ENCODE measurements at regions not wholly inside any gene's neighbourhood (a gene's known extent, or its start where the extent isn't known, plus 50 kb on each side); places are given as distances from the start of the nearest gene placed in this dataset.
"Not testable (repeated sequence)": the region's sequence is repeated elsewhere in the genome, so short reads cannot be mapped to it uniquely, and the experiment has no call there.

- Histone ChIP-seq H3K79me2 (ENCODE audit: low read length) (no peaks in the 10 kb centered on the region), H3K4me3 (ENCODE audit: low read length) (no peak overlapping the region), H3K27me3 (ENCODE audit: low read length) (no peaks in the 10 kb centered on the region), H3K27ac (ENCODE audit: low read length) (no peak overlapping the region), H3K9ac (ENCODE audit: low read length) (no peak overlapping the region), H3K36me3 (ENCODE audit: low read depth, low read length) (no peaks in the 10 kb centered on the region), H3K4me2 (ENCODE audit: low read length) (no peak overlapping the region), H3F3A (ENCODE audit: low read length, unreplicated experiment) (no peaks in the 10 kb centered on the region), H3K4me1 (ENCODE audit: insufficient read depth, low read length) (no peaks in the 10 kb centered on the region), H3K9me3 (ENCODE audit: low read length) (no peaks in the 10 kb centered on the region), H2AFZ (ENCODE audit: low read length) (no peak overlapping the region), H3K9me2 (replicated peaks; ENCODE audit: low read length) (no peaks in the 10 kb centered on the region), H4K20me1 (ENCODE audit: low read length) (no peaks in the 10 kb centered on the region)
- ATAC-seq = no peak
- POLR2A ChIA-PET (ENCODE audit: unreplicated experiment) = no interaction called here
- no TSS peak for BruUV-seq (replicated peaks)
- CTCF ChIA-PET = no interaction called here
- intact Hi-C loops (cut with micrococcal nuclease) = no loop called here
- TF ChIP-seq CTCF (conservative IDR thresholded peaks at IDR 0.05; ENCODE audit: low read depth, low read length) (no peak), EZH2phosphoT487 (IDR thresholded peaks at IDR 0.05; ENCODE audit: borderline replicate concordance, low read length) (no peak), EZH2 (IDR thresholded peaks at IDR 0.05; ENCODE audit: low read length, unreplicated experiment) (no peak)
- DNase-seq = no peak
These were observed 448.1 kb downstream of the NAV3 start for GRCh38 chr12:78278706-78279190.

- Histone ChIP-seq H3K4me3 (ENCODE audit: low read length) (no peak overlapping the region), H3F3A (ENCODE audit: low read length, unreplicated experiment) (no peaks in the 10 kb centered on the region), H3K4me2 (ENCODE audit: low read length) (no peak overlapping the region), H3K4me1 (ENCODE audit: insufficient read depth, low read length) (no peaks in the 10 kb centered on the region), H3K36me3 (ENCODE audit: low read depth, low read length) (no peaks in the 10 kb centered on the region), H3K9me3 (ENCODE audit: low read length) (no peaks in the 10 kb centered on the region), H3K27ac (ENCODE audit: low read length) (no peak overlapping the region), H2AFZ (ENCODE audit: low read length) (no peak overlapping the region), H3K27me3 (ENCODE audit: low read length) (no peaks in the 10 kb centered on the region), H3K79me2 (ENCODE audit: low read length) (no peaks in the 10 kb centered on the region), H3K9me2 (replicated peaks; ENCODE audit: low read length) (no peaks in the 10 kb centered on the region), H4K20me1 (ENCODE audit: low read length) (no peaks in the 10 kb centered on the region), H3K9ac (ENCODE audit: low read length) (no peak overlapping the region)
- ChIA-PET POLR2A (ENCODE audit: unreplicated experiment) (no interaction called here), CTCF (no interaction called here)
- no peak for DNase-seq
- TF ChIP-seq EZH2 (IDR thresholded peaks at IDR 0.05; ENCODE audit: low read length, unreplicated experiment) (no peak), EZH2phosphoT487 (IDR thresholded peaks at IDR 0.05; ENCODE audit: borderline replicate concordance, low read length) (no peak), CTCF (conservative IDR thresholded peaks at IDR 0.05; ENCODE audit: low read depth, low read length) (no peak)
- no peak for ATAC-seq
- no TSS peak for BruUV-seq (replicated peaks)
- intact Hi-C loops (cut with micrococcal nuclease) = no loop called here
These were observed 448.9 kb downstream of the NAV3 start for GRCh38 chr12:78279567-78279966.

- CTCF ChIA-PET; BruUV-seq (replicated peaks); H3K36me3 ChIP-seq (ENCODE audit: low read depth, low read length); H3F3A ChIP-seq (ENCODE audit: low read length, unreplicated experiment); H3K4me3 ChIP-seq (ENCODE audit: low read length); H2AFZ ChIP-seq (ENCODE audit: low read length); H3K9me2 ChIP-seq (replicated peaks; ENCODE audit: low read length); H3K9me3 ChIP-seq (ENCODE audit: low read length); intact Hi-C loops (cut with micrococcal nuclease); H3K27me3 ChIP-seq (ENCODE audit: low read length); H4K20me1 ChIP-seq (ENCODE audit: low read length); DNase-seq; H3K4me2 ChIP-seq (ENCODE audit: low read length); POLR2A ChIA-PET (ENCODE audit: unreplicated experiment); H3K79me2 ChIP-seq (ENCODE audit: low read length); H3K9ac ChIP-seq (ENCODE audit: low read length); ATAC-seq; H3K4me1 ChIP-seq (ENCODE audit: insufficient read depth, low read length); H3K27ac ChIP-seq (ENCODE audit: low read length): not testable (repeated sequence)
These were observed 450.4 kb downstream of the NAV3 start for GRCh38 chr12:78281102-78281501.
